ENCODE measurements at regions not wholly inside any gene's neighbourhood (a gene's known extent, or its start where the extent isn't known, plus 50 kb on each side); places are given as distances from the start of the nearest gene placed in this dataset.

DNA sequence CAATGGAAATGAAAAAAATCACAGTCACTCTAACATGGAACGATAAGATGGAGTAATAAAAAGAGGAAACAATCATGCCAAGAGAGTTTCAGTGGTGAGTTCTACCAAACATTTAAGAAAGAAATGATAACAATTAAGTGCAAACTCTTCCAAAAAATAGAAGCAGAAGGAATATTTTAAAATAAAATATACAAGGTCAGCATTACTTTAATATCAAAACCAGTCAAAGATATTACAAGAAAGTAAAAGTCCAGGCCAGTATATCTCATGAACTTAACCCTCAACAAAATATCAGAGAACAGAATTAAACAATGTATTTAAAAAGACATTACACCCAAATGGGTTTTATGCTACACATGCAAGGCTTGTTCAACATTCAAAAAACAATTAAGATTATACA is 829.4 kb downstream of the TRIB2 start:
- TF ChIP-seq CTCF (conservative IDR thresholded peaks at IDR 0.05; ENCODE audit: low read length) (no peak), EZH2phosphoT487 (IDR thresholded peaks at IDR 0.05; ENCODE audit: borderline replicate concordance, low read depth, low read length) (no peak)
